ENCODE measurements at regions not wholly inside any gene's neighbourhood (a gene's known extent, or its start where the extent isn't known, plus 50 kb on each side); places are given as distances from the start of the nearest gene placed in this dataset.

DNA sequence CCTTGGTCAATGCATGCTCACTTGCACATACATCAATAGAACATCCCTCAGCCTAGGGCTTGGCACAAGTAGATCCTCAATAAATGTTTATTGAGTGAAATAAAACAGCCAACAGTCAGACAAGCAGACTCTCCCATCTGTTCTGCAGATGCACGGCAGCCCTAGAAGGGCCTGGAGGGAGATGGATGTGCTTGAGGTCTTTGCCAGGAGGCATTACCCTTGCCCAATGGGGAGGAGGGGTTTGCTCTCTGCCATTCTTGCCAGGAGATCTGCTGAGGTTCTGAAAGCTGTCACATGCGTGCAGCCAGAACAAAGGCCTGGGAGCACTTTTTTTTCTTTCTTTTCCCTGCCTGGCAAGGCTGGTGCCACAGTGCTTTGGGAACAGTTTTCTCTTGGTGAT, 349.3 kb upstream of the THRB start:
- no peak for DNase-seq (ENCODE audit: low read depth)
- TF ChIP-seq, protein P1, sequence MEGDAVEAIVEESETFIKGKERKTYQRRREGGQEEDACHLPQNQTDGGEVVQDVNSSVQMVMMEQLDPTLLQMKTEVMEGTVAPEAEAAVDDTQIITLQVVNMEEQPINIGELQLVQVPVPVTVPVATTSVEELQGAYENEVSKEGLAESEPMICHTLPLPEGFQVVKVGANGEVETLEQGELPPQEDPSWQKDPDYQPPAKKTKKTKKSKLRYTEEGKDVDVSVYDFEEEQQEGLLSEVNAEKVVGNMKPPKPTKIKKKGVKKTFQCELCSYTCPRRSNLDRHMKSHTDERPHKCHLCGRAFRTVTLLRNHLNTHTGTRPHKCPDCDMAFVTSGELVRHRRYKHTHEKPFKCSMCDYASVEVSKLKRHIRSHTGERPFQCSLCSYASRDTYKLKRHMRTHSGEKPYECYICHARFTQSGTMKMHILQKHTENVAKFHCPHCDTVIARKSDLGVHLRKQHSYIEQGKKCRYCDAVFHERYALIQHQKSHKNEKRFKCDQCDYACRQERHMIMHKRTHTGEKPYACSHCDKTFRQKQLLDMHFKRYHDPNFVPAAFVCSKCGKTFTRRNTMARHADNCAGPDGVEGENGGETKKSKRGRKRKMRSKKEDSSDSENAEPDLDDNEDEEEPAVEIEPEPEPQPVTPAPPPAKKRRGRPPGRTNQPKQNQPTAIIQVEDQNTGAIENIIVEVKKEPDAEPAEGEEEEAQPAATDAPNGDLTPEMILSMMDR (conservative IDR thresholded peaks at IDR 0.05; ENCODE audit: low read length) = no peak
- H3K4me3 ChIP-seq (ENCODE audit: low read length) = no peak overlapping the region

DNA sequence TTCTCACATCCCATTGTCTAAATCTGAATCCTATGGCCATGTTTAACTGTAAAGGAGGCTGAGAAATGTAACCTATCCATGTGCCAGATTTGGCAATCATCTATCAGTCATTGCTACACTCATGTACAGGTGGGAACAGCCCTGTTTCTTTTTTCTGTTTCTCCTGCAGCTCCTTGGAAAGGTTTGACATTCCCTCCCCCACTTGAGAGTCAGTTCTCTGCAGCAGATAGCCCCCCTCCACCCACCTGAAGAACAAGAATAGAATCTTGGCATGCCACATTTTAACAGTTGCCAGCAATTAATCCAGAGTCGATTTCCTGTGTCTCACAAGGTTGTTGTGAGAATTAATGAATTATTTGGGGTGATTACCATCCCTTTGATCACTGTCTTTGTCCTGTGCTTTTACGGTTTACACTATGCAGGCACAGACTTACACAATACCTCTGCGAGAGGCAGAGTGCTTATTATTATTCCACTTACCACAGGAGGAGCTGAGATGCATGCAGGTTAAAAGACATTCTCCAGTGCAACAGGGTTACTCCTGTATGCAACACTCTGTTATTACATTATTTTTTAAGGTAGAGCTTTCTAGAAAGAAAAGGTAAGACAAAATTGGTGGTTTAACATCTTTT, 351.0 kb upstream of the THRB start:
- TF ChIP-seq, protein P1 (conservative IDR thresholded peaks at IDR 0.05; ENCODE audit: low read length) = no peak
- no peak overlapping the region for H3K4me3 ChIP-seq (ENCODE audit: low read length)
- DNase-seq (ENCODE audit: low read depth) = no peak

DNA sequence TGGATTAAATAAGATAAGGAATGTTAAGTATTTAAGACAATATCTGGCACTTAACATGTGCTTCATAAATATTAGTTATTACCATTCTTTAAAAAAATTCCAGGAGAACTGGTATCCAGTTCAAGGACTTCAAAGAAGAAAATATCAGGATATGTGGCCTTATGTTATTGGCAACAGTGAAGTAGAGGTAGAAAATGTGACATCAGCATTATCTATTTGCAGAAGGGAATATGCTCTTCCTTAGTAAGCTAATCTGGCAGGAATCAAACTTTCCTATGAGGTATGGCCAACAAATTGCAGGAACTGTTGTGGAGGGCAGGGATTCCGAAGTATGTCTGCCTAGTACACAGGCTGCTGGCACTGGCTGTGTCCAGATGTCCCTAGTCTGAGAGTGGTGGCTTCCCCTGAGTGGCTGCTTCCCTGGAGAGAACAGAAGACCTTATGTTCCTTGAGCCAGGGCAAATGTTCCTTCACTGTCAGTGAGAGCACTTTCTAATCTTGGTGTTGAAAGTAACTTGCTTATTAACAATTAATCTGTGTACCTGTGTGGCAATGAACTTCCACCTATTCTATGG, 351.7 kb upstream of the THRB start:
- no peak for DNase-seq (ENCODE audit: low read depth)
- TF ChIP-seq, protein P1 (conservative IDR thresholded peaks at IDR 0.05; ENCODE audit: low read length) = no peak
- no peak overlapping the region for H3K4me3 ChIP-seq (ENCODE audit: low read length)

DNA sequence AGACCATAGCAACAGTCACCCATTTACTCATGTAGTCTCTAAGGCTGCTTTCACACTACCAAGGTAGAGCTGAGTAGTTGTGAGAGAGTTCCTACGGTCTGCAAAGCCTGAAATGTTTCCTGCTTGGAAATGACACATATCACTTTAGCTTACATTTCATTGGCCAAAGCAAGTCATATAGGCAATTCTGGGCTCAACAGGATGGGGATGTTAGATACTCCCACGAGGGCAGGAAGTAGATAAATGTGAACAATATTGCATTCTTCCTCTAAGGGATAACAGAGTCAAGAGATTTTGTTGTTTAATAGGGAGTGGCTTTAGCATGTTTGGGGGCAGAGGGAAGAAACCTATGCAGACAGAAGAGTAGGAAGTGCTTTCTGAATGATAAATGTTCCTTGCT, 355.6 kb upstream of the THRB start:
- no peak overlapping the region for H3K4me3 ChIP-seq (ENCODE audit: low read length)
- DNase-seq (ENCODE audit: low read depth) = no peak
- TF ChIP-seq, protein P1 (conservative IDR thresholded peaks at IDR 0.05; ENCODE audit: low read length) = no peak

DNA sequence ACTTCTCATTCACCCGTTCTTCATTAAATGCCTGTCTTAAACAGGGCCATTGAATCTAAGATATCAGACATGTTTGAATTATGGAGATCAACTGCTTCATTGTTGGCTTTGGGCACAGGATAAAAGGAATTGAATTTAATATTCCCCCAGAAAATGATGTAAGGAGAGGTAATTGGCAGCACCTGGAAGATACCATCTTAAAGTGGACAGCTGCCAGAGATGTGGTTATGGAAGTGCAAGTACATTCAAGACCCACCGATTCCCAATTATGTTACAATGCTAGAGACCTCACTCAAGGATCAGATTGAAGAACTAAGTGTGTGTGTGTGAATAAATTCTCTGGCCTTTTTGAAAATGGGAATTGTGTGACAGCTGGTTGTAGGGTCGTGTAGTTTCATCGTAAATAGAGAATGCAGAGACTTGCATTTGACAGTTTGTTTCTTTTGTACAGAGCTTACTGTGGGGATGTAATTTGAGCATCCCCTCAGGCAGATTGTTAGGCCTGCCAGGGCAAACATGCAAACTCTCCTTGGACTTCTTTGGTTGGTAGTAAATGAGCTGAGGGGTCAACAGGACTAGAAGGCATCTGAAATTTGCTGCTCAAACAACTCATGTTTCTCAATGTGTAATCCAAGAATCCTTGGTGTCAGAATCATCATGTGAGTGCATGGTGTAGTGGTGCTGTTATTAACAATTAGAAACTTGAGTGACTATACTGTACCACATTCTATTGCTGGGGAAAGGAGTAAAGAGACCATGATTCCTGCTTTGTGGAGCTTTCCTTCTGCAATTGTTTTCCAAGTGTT, 359.2 kb upstream of the THRB start:
- TF ChIP-seq, protein P1 (conservative IDR thresholded peaks at IDR 0.05; ENCODE audit: low read length) = no peak
- no peak for DNase-seq (ENCODE audit: low read depth)
- no peak overlapping the region for H3K4me3 ChIP-seq (ENCODE audit: low read length)

DNA sequence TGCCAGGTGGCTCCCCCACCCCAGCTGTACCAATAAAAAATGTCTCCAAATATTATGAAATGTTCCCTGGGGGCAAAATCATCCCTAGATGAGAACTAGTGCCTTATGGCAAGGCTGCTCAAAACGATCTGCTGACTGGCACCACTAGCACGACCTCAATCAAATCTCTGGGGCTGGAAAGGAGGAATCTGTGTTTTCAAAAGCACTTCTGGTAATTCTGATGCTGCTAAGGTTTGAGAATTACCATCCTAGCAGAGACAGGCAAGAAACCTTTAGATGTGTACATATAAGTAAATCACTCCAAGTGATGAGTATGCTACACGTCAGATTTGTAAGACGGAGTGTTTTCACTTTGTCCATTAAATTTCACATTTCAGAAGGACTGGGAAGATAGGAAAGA, 360.1 kb upstream of the THRB start:
- TF ChIP-seq, protein P1 (conservative IDR thresholded peaks at IDR 0.05; ENCODE audit: low read length) = no peak
- H3K4me3 ChIP-seq (ENCODE audit: low read length) = no peak overlapping the region

DNA sequence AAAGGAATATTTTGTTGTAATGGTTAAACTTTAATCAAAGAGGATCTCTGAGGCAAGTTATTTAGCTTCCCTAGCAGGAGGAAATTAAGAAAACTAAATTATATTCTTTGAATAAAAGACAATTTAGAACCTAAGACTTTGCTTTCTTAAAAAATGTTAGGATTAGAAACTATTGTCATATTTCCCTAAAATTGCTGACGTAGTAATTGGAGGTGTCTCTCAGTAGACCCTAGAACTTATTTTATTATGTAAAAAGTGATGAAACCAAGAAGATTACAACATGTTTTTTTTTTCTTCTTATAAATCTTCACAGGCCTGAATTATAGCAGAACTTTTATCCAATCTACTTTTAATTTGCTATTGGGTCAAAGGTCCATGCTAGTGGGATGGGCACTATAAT, 363.3 kb upstream of the THRB start:
- DNase-seq (ENCODE audit: low read depth) = no peak
- no peak overlapping the region for H3K4me3 ChIP-seq (ENCODE audit: low read length)
- TF ChIP-seq, protein P1 (conservative IDR thresholded peaks at IDR 0.05; ENCODE audit: low read length) = no peak

More for the DNA sequence above, 360.1 kb upstream of the THRB start:
- DNase-seq (ENCODE audit: low read depth) = no peak

Data from AG10803 (cell line).